NCI-H82 (cell line): ENCODE measurements at regions not wholly inside any gene's neighbourhood (a gene's known extent, or its start where the extent isn't known, plus 50 kb on each side); places are given as distances from the start of the nearest gene placed in this dataset.
"Not testable (repeated sequence)": the region's sequence is repeated elsewhere in the genome, so short reads cannot be mapped to it uniquely, and the experiment has no call there.

Source experiments
- DNase-seq: peaks from one replicate; lab custom pipeline; 2025; lab: John Stamatoyannopoulos, UW

- no peak for DNase-seq
Measured at GRCh38 chr6:91196729-91197128, 609.9 kb upstream of the MAP3K7 start.

GRCh38 chr6:91193446-91193845 is 606.6 kb upstream of the MAP3K7 start:
- no peak for DNase-seq

GRCh38 chr6:91190041-91190440 is 603.2 kb upstream of the MAP3K7 start:
- DNase-seq, result not testable (repeated sequence)

GRCh38 chr6:91185072-91185471 is 598.2 kb upstream of the MAP3K7 start:
- DNase-seq, result no peak

GRCh38 chr6:91181416-91181815 is 594.5 kb upstream of the MAP3K7 start:
- no peak for DNase-seq

GRCh38 chr6:91173651-91174050 is 586.8 kb upstream of the MAP3K7 start:
- DNase-seq, result peak; percentile 42

GRCh38 chr6:91173186-91173585 is 586.3 kb upstream of the MAP3K7 start:
- no peak for DNase-seq

- DNase-seq, result no peak
Measured at GRCh38 chr6:91171754-91172462, 585.0 kb upstream of the MAP3K7 start.

- peak; percentile 39 for DNase-seq
Measured at GRCh38 chr6:91167846-91168245, 581.0 kb upstream of the MAP3K7 start.

- DNase-seq, result no peak
Measured at GRCh38 chr6:91166271-91167046, 579.6 kb upstream of the MAP3K7 start.

- no peak for DNase-seq
Measured at GRCh38 chr6:91164105-91164504, 577.2 kb upstream of the MAP3K7 start.

- DNase-seq, result no peak
Measured at GRCh38 chr6:91161246-91161645, 574.4 kb upstream of the MAP3K7 start.

- DNase-seq, result peak; percentile 53
Measured at GRCh38 chr6:91155129-91155785, 568.4 kb upstream of the MAP3K7 start.

- no peak for DNase-seq
Measured at GRCh38 chr6:91152824-91153223, 566.0 kb upstream of the MAP3K7 start.

GRCh38 chr6:91149956-91150705 is 563.3 kb upstream of the MAP3K7 start:
- DNase-seq, result no peak

GRCh38 chr6:91149246-91149955 is 562.5 kb upstream of the MAP3K7 start:
- no peak for DNase-seq

- no peak for DNase-seq
Measured at GRCh38 chr6:91144126-91144525, 557.3 kb upstream of the MAP3K7 start.

GRCh38 chr6:91142154-91142553 is 555.3 kb upstream of the MAP3K7 start:
- no peak for DNase-seq

GRCh38 chr6:91141346-91141745 is 554.5 kb upstream of the MAP3K7 start:
- DNase-seq, result no peak

- DNase-seq, result no peak
Measured at GRCh38 chr6:91140449-91140848, 553.6 kb upstream of the MAP3K7 start.

GRCh38 chr6:91137286-91137685 is 550.4 kb upstream of the MAP3K7 start:
- DNase-seq, result no peak
